GM21447 (cell line): ENCODE measurements at regions not wholly inside any gene's neighbourhood (a gene's known extent, or its start where the extent isn't known, plus 50 kb on each side); places are given as distances from the start of the nearest gene placed in this dataset.

Experiments
- ATAC-seq: cut with Tn5 transposase; IDR thresholded peaks from one replicate; pipeline ENCODE4 v1.9.1; 2021; ENCODE audit not compliant: unreplicated experiment

DNA sequence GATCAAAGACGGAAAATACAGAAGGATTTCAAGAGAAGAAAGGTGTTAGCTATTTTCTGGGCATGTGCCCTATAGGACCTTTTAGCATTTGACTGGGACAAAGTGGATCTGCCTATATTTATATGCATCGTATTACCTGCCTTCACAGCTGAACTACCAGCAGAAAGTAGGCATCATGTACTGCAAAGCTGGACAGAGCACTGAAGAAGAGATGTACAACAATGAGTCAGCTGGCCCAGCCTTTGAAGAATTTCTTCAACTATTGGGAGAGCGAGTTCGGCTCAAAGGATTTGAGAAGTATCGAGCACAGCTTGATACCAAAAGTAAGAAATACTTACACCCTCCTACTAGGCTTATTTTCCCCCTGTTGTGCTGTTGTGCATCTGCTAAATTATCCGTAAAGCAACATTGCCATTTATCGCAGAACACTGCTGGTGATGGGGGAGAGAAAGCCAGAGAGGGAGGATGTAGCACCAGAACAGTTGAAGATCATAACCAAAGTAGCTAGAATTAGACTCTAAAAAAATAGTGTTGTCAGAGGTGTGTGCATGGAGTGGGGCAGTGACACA lies 282.0 kb upstream of the RGS6 start:
- no peak for ATAC-seq

DNA sequence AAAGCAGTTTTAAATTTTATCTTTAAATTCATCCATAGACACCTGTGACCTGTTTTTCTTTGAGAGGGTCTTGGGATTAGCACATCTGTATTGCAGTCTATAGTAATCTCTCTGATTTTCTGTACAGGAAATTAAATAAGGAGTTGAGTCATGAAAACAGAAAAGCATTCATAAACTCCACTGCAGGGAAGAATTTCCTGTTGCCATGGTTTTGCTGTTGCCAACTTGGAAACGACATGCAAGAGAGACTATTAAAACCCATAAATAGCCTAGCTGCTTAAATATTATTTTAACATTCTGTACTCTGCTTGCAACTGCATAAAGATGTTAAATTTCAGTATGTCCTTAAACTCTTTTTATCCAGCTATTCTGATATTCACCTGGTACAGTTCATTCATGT lies 281.0 kb upstream of the RGS6 start:
- no peak for ATAC-seq

DNA sequence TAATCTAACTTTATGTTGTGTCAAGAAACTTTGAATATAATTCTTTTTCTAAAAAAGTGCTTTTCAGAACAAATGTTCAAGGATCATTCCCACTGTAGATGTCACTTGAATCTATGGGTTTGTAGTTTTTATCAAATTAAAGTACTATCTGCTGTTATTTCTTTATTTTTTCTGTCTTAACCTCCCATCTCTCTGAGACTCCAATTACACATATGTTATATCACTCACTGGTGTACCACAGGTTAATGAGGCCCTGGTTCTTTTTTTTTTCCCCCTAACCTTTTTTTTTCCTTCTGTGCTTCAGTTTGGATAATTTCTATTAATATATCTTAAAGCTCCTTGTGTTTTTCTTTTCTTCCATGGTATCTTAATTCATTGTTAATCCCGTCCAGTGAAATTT lies 279.9 kb upstream of the RGS6 start:
- ATAC-seq = no peak

DNA sequence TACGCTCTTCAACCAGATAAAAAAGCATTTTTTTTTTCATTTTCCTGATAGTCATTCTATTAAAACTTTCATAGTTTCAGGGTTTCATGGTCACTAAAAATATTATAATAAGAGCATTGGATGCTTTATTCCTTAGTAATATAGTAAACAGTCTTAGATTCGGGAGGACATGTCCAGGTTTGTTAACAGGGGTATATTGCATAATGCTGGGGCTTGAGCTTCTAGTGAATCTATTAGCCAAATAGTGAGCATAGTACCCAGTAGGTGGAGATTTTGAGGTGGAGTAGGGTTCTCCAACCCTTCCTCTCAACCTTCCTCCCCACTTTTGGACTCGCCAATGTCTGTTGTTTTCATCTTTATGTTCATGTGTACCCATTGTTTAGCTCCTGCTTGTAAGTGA lies 277.4 kb upstream of the RGS6 start:
- no peak for ATAC-seq

DNA sequence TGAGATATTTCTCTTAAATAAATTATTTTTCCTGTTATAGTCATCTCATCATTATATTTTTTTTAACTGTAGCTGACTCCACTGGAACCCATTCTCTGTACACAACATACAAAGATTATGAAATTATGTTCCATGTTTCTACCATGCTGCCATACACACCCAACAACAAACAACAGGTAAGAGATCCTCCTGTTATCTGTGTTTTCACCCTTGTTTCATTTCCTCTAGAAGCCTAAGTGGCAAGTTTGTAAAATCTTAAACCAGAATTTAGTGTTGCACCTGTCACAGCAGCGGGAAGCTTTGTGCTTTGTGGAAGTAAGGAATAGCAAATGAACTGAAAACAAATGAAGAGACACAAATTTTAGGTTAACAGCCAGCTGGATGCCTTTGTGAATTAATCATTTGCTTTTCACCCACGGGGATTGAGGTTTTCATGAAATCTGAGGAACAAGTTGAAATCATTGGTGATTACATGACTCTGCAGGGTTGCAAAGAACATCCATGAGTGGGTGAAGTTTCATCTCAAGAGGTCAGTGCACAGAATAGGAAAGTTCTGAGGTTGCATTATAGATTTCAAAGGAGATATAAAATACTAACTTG lies 273.9 kb upstream of the RGS6 start:
- ATAC-seq = no peak

DNA sequence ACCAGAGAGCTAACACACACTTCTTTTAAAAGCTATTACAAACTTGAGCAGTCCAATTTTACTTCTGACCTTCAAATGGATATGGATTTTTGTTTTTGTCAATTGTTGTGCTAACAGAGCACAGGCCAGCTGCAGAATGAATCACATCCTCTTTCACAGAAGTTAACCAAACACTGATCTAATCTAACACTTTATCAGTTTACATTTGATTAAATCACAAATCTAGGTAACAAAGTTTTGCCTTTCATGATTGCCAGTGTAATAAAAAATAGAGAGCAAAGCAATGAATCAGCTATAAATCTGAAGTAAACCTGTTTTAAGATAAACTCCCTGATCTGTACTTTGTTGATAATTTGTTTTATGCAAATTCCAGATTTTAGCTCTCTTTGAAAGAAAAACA lies 273.1 kb upstream of the RGS6 start:
- no peak for ATAC-seq

DNA sequence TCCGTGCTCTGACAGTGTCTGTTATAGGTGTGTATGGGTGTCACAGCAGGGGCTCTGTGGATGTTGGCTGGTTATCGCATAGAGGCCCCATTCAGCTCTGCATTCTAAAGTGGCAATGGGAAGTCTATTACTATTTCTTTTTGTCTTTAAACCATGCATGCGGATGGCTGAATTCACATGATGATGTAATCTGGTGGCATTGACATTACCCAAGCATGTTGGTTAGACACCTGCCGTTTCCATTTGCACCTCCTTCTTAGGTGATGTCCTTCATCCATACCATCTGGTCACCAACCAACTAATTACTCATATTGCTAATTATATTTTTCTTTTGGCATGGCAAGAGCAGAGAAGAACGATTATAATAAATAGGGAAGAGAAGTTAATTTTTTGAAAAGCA lies 270.8 kb upstream of the RGS6 start:
- ATAC-seq = no peak

DNA sequence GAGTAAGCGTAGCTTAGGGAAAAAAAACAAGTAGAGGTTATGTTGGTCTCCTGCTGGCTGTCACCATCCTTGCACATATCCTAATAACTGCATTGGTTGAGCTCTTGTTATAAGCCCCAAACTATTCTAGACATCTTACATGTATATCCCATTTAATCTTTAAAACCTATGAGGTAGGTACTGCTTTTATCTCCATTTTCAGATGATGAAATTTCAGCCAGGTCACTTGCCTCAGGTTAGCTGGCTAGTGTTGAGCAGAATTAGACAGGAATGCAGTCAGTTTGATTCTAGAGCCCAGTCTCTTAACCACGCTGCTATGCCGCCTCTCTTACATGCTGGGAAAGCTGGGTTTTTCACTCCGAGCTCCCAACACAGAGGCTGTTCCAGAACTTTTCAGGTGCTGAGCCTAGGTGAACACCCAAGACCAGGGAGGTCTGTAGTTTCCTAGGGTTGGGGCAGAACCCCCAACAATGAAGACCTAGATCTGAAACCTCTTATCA lies 269.9 kb upstream of the RGS6 start:
- no peak for ATAC-seq

DNA sequence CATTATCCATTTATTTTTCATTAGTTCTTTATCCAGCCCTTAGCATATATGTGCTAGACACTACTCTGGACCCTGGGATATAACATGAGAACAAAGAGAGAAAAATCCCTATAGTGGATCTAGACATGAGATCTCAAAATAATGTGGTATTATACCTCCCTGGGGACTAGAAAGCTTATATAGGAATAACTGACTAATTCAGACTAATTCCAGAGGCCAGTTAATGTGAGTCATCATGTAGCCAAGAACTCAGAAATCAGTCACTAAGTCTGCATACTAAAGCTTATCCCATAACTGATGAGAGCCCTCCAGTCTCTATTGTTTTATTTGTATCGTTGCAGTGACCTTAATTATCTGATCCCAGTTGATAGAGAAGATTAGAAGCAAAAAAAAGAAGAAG lies 267.1 kb upstream of the RGS6 start:
- ATAC-seq = no peak

DNA sequence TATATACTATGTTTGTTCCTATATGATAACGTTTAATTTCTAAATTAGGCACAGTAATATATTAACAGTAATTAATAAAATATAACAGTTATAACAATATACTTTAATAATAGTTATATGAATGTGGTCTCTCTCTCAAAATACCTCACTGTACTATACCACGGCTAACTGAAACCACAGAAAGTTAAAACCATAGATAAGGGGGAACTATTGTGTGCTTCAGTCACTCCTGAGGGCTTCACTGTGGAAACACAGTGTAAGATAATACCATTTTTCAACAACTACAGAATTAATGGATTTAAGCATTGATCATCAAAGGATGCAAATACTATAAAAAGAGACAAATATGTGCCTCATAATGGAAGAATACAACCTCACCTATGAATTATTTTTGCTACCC lies 266.4 kb upstream of the RGS6 start:
- no peak for ATAC-seq

DNA sequence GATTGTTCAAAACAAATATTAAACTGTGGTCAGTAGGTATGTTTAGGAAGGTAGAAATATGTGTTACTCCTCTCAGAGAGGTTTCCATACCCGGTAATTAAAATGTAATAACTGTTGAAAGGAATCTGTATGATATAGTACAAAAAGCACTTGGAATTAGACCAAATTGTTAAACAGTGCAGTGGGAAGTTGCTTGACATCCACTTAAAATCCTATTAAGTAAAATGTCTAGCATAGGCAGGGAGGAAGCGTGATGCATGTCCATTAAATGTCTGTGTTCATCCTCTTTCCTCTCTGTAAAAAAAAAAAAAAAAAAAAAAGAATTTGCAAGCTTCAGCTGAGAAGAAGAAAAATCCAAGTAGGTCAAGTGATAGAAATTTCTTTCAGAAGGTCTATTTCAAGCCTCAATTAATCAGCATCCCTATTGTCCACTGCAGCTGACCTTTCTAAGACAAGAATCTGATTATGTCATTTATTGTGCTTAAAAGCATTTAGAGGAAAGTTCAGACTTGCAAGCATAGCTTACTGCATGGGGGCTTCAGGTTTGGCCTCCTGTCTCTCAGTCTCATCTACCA lies 265.6 kb upstream of the RGS6 start:
- ATAC-seq = no peak

DNA sequence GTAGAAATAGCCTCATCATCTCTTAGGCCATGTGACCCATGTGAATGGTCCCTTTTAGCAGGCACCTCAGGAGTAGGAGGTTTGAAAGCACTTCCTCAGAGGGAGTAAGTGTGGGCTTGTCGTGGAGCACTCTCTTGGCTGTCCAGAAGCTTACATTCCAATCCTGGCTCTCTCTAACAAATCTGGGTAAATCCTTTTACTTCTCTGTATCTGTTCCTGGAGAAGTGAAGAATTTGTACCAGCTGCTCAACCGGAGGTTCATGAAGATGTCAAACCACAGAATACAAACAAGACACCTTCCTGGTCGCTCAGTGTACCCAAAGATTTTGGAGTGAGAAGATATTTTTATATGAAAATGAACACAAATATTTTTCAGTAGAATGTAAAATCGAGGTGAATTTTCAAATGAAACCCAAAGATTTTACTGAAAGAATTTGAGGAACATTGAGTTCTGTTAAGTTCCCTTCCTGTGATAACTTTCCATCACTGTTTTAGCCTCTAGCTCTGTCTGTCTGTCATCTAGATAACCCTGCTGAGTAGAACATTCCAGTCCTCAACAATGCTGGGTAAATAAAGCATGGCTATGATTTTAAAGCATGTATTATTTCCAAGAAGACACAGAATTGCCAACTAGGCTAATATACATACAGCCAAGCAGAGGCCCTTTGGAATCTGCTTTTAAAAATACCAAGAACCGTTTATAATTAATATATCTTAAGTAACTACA lies 263.9 kb upstream of the RGS6 start:
- no peak for ATAC-seq

DNA sequence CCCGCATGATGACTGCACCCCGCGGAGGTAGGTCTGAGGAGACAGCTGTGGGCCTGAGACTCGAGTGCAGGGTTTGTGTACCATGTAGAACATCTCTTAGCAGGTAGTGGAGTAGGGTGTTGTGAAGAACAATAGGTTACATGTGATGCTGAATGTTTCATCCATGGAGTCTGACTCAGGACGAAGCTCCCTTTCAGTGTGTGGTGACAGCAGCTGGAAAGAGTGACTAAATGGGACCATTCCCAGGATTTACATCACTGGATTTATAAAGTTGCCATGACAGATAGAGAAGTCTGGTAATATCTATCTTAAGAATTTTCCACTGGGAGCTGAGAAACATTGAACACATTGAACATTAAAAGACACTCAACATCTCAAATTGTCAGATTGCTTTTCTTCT lies 259.6 kb upstream of the RGS6 start:
- no peak for ATAC-seq

DNA sequence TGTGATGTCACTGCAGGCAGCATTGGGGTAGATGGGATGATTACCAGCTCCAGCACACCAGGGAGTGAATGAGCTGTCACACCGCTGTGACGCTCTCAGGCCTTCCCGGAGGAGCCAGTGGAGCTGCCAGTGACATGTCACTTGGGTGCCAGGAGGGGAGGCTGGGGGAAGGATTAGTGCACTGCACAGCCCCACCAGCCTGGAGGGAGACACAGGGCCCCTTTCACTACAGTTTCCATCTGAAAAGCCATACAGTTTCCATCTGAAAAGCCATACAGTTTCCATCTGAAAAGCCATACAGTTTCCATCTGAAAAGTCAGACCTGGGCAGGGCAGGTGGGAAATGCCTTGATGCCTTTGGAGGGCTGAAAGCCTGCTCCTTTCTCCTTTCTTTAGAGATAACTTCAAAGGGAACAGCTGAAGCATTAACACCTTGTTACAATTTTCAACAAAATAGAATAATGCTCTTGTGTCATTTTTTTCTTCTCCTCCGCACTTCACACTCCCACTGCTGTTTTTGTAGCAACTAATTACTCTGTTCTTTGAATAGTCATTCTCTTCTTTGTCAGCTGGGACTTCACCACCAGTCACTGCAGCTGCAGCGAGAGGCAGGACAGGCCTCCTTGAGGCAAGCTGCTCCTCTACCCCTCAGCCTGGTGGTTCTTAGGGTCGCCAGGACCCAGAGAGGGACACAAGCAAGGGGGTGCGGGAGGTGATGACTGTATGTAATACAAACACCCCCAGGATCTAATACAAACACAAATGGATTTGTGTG lies 256.9 kb upstream of the RGS6 start:
- no peak for ATAC-seq

DNA sequence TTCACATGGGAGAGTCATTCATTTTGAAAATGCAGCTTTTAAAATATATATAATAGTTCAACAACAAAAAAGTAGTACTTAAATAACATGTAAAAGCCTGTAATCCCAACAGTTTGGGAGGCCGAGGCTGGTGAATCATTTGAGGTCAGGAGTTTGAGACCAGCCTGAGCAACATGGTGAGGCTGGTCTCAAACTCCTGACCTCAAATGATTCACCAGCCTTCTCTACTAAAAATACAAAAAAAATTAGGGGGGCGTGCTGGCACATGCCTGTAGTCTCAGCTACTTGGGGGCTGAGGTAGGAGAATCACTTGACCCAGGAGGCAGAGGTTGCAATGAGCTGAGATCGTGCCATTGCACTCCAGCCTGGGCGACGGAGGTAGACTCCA lies 256.3 kb upstream of the RGS6 start:
- ATAC-seq = no peak

DNA sequence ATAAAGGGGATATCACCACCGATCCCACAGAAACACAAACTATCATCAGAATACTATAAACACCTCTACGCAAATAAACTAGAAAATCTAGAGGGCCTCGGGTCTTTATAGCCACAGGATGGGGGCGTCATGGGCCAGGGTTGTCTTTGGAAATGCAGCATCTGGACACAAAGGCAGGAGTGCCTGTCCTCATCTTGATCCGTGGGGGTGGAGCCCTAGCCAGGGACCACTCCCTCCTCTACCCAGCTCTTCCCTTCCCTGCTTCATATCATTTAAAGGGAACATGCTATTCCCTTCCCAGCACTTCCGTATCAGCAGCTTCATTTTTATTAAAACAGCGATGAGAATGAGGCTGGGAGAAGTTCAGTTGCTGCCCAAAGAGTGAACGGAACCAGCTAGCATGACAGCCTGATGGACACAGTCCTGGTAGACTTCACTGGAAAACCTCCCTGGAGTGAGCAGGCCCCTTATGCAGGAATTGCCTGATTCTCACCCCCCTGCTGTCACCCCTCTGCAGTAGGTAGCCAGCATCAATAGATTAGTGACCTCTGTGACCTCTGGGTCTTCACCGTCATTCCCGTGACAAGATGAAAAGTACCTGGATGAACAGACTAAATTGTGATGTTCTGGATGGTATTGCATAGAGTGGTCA lies 251.4 kb upstream of the RGS6 start:
- no peak for ATAC-seq

DNA sequence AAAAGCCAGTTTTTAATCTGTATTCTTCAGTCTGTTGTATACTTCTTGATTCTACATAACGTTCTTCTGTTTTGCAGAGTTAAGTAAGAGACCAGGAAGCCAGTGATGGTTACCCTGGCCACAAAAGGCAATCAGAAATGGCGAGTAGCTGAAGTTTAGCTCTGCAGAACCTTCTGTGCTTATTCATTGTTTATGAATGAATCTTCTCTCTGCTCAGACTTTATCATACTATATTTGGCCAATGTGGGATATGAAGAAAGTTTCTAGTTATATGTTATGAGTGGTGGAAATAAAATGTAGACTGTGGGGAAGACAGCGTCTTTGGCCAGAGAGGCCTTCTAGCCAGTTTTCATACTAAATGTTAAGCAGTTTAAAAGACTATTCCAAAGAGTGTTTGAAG lies 249.9 kb upstream of the RGS6 start:
- no peak for ATAC-seq

DNA sequence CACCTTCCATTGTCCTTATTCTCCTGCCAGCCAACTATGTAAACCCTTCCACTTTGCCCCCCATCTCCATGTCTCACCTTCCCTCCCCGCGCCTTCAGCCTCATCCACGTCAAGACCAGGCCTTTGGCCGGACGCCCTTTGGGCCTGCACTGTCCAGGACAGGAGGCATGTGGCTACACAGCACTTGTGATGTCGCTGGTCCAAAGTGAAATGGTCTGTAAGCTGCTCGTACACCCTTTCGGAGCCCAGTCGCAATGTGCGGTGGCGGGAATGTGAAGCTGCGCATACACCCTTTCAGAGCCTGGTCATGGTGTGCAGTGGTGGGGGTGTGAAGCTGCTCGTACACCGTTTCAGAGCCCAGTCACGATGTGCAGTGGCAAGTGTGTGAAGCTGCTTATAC lies 247.9 kb upstream of the RGS6 start:
- ATAC-seq = no peak

DNA sequence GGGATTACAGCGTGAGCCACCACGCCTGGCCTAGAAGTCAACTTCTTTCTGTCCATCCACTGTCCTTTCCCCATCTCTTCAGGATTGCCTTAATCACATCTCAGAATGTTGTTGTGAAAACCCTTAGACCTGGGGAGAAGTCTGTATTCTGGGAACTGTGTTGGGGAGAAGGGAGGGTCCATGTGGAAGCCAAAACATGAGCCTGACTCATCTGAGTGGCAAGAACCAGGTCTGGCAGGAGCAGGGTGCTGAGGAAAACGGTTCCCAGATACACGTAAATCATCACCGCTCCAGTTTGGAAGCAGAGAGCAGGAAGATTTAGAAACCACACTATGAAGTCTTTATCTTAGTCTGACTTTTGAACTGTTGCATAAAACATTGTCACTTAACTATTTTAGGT lies 245.6 kb upstream of the RGS6 start:
- ATAC-seq = no peak

DNA sequence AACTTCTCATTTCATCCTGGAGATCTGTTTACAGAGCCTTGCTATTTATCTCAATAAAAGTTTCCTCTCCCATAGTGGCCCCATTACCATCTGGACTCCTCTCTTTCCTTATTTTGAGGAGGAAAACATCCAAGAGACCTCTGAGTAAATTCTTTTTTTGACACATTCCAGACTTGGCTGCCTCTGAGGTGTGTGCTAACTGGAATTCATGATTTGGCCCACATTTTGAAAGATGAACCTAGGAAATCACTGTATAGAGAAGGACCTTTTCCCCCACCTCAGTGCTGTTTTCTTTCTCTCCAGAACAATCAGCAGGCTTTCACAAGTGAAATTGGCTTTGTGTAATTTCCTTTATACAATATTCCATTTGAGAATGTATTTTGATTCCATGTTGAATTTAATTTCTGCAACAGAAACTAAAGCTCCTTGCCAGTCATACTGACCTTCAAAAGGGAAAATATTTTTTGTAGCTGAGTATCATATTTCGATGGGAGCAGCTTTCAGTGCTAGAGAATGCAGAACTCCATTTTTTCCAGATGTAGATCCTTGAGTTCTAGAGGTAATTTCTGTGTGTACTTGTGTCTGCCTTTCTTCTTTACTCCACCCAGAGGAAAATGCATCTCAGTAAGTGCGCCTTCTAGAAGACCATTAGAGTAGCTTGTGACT lies 244.9 kb upstream of the RGS6 start:
- ATAC-seq = no peak

DNA sequence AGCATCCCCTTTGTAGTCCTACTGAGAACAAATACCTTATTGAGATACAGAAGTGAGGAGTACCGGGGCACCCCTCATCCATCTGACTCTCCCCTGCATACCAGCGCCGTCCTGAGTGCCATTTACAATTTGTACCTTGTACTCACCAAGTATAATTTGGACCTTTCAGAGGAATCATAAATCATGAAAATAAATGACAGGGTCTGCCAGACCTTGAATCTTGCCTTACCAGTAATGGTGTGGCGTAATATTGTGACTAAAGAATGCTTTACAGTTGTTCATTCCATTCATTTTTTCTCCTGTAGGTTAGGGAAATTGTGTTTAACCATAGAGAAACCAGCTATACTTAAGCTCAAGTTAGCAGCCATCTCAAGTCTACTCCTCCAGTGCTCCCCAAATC lies 243.7 kb upstream of the RGS6 start:
- ATAC-seq = no peak
